NT2/D1 (cell line): ENCODE measurements at regions not wholly inside any gene's neighbourhood (a gene's known extent, or its start where the extent isn't known, plus 50 kb on each side); places are given as distances from the start of the nearest gene placed in this dataset.

Experiments
- SUZ12 ChIP-seq: IDR thresholded peaks from 2 replicates; pipeline ENCODE4 v1.6.1; 2011; ENCODE audit not compliant: insufficient read length, insufficient read depth; ENCODE audit errors: extremely low read depth
- YY1 ChIP-seq: IDR thresholded peaks from 2 replicates; pipeline ENCODE4 v1.6.1; 2011; ENCODE audit not compliant: insufficient read length, insufficient read depth
- ZNF274 ChIP-seq: IDR thresholded peaks from 2 replicates; pipeline ENCODE4 v1.6.1; 2011; ENCODE audit warnings: mild to moderate bottlenecking, low read depth, low read length

GRCh38 chr5:167712986-167713585 is 578.4 kb upstream of the WWC1 start:
- TF ChIP-seq ZNF274 (no peak), SUZ12 (no peak), YY1 (no peak)
